NCI-H1048 (cell line): ENCODE measurements at regions not wholly inside any gene's neighbourhood (a gene's known extent, or its start where the extent isn't known, plus 50 kb on each side); places are given as distances from the start of the nearest gene placed in this dataset.
"Not testable (repeated sequence)": the region's sequence is repeated elsewhere in the genome, so short reads cannot be mapped to it uniquely, and the experiment has no call there.

Source experiments
- DNase-seq: peaks from one replicate; lab custom pipeline; 2025; lab: John Stamatoyannopoulos, UW

DNA sequence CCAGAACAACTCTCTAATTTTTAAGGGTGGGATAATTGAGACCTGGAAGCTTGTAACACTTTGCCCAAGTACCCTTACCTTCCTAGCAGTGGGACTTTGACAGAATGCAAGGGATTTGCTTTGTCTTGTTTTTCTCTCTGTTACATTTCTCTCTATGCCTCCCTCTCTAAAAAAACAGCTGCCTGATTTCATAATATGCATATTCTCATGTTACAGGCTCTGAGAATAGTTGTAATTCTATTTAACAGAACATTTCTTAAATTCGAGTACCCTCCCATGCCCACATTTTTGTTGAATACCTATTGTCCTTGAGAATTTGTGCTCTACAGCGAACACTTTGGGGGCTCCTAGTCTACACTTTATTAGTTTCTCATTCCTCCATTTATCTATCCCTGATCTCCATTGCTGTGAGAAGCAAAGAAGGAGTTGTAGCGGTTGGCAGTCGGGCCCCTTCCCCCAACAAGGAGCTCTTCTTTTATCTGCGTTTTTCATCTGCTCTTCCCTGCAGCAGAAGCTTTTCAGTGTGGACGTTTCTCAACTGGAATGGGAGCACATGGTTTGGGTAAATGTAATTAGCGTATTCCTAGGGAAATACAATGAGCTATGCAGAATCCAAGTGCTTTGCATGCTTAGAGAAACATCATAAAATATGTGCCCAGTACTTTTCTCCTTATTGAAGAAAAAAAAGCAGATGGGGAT lies 117.7 kb upstream of the CCDC90B start:
- peak; percentile 7 for DNase-seq

DNA sequence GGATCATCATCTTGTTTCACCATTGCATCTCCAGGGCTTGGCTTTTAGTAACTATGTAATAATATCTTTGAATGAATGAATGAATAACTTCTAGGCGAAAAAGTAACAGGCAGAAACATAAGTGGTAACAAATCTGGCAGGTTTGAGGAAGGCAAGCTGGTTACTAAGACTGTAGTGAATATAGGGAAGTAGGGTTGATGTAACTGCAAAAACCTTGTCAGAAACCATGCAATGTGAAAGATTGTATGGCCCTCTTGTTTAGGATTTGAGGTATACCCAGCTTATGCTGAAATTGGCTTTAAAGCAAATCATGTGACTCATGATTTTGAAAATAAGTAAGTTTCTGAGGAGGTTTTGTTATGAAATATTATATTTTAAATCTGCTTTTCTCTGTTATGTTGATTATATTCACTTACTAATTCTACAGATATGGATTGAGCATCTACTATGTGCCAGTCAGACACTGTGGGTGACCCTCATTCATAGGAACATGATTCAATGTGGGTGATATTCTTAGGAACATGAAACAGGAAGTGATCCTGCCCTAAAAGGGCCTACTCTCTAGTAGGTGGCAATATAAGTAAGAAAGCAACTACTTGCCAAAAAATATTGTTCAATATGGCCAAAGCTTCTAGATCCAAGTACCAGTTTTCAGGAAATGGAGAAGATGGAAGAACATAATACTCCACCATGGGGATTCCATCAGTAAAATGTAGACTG lies 115.5 kb upstream of the CCDC90B start:
- DNase-seq, result no peak

DNA sequence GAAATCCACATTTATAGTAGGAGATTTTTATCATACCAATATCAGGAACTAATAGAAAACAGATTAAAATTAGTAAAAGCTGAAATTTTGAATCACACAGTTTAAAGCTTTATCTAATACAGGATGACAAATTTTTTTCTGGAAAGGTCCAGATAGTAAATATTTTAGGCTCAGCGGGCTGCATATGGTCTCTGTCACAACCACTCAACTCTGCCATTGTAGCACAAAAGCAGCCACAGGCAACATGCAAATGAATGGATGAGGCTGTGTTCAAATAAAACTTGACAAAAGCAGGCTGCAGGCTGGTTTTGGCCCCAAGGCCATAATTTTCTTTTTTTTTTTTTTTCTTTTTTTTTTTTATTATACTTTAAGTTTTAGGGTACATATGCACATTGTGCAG lies 108.2 kb upstream of the CCDC90B start:
- no peak for DNase-seq

GRCh38 chr11:83392556-83392955 lies 106.4 kb upstream of the CCDC90B start:
- no peak for DNase-seq

DNA sequence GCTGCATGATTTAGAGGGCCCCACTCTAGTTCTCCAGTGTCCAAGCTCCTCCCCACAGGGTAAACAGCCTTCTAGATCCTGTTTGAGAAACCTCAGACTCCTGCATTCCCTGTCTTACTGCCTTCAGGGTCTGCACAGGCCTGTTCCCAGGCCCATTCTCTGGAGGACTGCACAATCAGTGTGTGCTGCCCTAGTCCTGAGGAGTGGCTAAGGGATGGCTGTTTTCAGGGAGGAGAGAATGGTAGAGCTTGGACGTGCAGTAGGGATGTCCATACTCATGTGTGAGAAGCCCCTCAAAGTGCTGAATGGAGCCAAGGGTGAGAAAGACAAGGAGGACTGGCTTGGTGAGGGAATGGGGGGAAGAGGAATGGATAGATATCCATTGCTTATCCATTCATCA lies 103.8 kb upstream of the CCDC90B start:
- no peak for DNase-seq

DNA sequence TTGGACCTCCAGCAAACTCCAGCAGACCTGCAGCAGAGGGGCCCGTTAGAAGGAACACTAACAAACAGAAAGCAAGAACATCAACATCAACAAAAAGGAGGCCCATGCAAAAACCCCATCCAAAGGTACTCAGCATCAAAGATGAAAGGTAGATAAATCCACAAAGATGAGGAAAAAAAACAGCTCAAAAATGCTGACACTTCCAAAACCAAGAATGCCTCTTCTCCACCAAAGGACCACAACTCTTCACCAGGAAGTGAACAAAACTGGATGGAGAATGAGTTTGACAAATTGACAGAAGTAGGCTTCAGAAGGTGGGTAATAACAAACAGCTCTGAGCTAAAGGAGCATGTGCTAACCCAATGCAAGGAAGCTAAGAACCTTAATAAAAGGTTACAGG lies 97.7 kb upstream of the CCDC90B start:
- DNase-seq, result not testable (repeated sequence)

- DNase-seq, result no peak
These were observed 88.1 kb upstream of the CCDC90B start for GRCh38 chr11:83374311-83374710.

GRCh38 chr11:83371489-83371888 lies 85.3 kb upstream of the CCDC90B start:
- DNase-seq, result no peak

- no peak for DNase-seq
These were observed 81.6 kb upstream of the CCDC90B start for GRCh38 chr11:83367745-83368144.

DNA sequence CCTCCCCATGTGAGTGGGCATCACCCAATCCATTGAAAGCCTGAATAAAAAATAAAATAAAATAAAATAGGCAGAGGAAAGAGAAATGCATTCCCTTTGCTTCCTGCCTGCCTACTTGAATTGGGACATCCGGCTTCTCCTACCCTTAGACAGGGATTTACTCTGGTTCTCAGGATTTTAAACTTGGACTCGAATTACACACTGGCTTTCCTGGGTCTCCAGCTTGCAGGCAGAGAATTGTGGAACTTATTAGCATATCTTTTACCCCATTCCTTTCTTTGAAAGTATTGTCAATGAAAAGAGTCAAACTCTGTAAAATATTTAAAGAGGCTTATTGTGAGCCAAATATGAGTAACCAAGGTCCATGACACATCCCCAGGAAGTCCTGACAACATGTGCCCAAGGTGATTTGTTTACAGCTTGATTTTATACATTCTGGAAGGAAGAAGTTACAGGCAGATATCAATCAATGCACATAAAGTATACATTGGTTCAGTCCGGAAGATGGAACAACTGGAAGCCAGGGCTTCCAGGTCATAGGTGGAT lies 78.4 kb upstream of the CCDC90B start:
- no peak for DNase-seq

DNA sequence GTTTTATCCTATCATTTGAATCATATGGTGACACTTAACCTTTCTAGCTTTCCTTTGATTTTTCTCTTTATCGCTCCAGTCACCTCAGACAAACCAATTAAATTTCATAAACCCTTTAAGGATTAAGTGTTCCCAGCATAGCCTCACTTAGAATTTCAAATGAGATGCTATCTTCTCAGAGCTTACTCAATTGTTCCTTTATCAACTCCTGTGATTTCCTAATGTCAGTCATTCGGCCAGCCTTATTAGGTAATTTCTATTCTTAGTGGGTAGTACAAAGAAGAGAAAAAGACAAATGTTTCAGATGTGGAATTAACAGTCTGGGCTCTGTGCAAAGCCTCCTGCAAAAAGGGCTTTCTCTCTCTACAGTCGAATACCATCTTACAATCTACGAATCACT lies 77.1 kb upstream of the CCDC90B start:
- no peak for DNase-seq

DNA sequence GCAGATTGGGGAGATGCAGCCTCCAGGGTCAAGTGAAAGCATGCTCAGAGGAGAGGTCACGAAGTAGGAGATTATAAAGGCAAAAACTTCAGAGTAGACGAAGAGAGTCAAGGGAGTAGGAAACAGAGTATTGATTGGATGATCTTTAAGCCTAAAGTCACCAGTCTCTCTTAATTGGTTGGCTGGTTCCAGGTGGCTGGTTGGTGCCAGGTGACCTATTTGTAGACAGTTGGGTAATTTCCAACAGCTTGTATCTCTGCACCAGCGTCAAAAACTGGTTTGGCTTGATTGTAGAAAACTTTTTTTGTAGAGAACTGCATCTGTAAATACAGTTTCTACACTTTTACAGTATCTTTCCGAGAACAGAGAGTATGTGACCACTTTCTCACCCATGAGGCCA lies 75.7 kb upstream of the CCDC90B start:
- no peak for DNase-seq

- DNase-seq, result no peak
These were observed 69.2 kb upstream of the CCDC90B start for GRCh38 chr11:83355391-83355790.

DNA sequence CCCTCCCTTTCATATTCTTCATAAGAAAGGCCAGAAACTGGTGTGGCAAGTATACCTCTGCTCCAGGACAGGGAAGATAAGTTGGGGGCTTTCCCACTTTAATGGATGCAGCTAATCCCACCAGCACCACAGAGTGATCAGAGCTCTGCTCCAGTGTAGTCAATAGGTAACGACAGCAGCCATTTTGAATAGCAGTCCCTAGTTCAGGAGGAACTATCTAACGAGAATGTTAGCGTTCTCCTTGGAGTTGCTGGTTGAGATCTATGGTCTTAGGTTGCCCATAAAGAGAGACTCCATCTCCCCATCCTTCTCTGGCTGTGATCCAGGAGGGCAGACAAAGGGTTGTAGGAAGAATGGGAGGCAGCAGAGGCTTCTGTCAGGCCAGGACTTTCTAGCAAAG lies 64.0 kb upstream of the CCDC90B start:
- no peak for DNase-seq

- DNase-seq, result no peak
These were observed 63.1 kb upstream of the CCDC90B start for GRCh38 chr11:83349296-83349695.

DNA sequence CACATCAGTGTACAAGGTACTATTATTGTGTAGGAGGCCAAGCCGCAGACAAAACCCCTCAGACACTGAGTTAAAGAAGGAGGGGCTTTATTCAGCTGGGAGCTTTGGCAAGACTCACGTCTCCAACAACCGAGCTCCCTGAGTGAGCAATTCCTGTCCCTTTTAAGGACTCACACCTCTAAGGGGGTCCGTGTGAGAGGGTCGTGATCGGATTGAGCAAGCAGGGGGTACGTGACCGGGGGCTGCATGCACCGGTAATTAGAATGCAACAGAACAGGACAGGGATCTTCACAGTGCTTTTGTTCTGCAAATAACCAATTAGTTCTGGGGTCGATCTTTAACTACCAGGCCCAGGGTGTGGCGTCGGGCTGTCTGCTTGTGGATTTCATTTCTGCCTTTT lies 60.5 kb upstream of the CCDC90B start:
- not testable (repeated sequence) for DNase-seq

GRCh38 chr11:83344521-83344920 lies 58.4 kb upstream of the CCDC90B start:
- not testable (repeated sequence) for DNase-seq

GRCh38 chr11:83336993-83337392 lies 50.8 kb upstream of the CCDC90B start:
- DNase-seq, result no peak
